PFSK-1 (cell line): ENCODE measurements at regions not wholly inside any gene's neighbourhood (a gene's known extent, or its start where the extent isn't known, plus 50 kb on each side); places are given as distances from the start of the nearest gene placed in this dataset.

Experiments
- POLR2AphosphoS5 ChIP-seq: IDR thresholded peaks from 2 replicates; pipeline ENCODE4 v1.6.1; 2012; ENCODE audit warnings: low read depth, mild to moderate bottlenecking, control low read depth, low read length, moderate library complexity
- SIN3A ChIP-seq: IDR thresholded peaks from 2 replicates; pipeline ENCODE4 v1.6.1; 2012; ENCODE audit warnings: mild to moderate bottlenecking, low read length, moderate library complexity, borderline replicate concordance; ENCODE audit not compliant: insufficient read depth
- TAF1 ChIP-seq: IDR thresholded peaks from 2 replicates; pipeline ENCODE4 v1.6.1; 2012; ENCODE audit warnings: low read length, control low read depth, borderline replicate concordance; ENCODE audit not compliant: insufficient read depth

DNA sequence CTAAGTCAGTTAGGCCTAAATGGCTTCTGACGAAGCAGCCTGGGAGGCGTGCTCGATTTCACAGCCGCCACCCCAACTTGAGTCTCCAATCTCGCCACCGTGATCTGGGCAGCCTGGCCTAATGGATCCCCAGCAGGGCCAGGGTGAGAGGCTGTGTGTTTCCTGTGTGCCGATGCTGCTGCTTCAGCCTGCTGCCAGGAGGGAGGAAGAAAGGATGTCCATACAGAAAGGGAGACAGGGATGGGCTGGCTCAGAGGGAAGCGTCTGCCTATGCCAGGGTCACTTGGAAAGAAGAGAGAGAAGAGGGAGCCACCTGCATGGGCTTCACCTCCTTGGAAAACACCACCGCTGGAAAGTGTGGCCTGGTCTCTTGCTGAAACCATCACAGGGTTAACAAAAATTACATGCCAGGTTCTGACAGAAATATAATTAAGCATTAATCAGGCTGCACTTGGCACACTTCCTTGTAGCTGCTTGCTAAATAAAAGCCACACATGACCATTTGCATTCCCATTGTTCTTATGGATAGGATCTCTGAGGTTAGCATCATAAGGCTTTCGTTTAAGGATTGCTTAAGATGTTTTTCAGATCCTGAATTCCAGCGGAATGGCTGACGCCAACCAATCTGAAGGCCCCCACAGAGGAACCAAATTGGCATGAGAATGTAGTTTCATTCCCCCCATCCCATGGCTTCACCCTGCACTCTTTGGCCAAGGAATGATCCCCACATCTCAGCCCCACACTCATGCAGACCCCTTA lies 108.8 kb upstream of the SLC1A4 start:
- no peak for TF ChIP-seq POLR2AphosphoS5
- TF ChIP-seq SIN3A: no peak
- TF ChIP-seq TAF1: no peak
